ENCODE measurements at regions not wholly inside any gene's neighbourhood (a gene's known extent, or its start where the extent isn't known, plus 50 kb on each side); places are given as distances from the start of the nearest gene placed in this dataset.

DNA sequence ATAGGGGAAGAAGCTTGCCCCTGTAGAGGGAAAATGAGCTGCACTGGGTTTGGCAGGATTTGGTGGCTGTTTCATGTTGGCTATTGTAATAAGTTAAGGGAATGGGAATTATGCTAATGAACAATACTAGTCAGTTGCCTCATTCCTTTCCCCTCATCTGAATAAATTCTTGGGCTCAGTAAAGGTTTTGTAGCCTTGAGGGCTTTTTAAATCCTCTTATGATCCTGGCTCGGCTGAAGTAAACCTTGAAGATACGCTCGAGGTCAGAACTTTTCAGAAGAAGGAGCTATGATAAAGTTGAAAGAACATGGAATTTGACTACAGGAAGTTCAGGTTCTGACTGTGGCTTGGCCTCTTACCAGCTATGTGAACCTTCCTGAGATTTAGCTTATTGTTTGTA, 448.7 kb downstream of the RAB38 start:
- Histone ChIP-seq H3K27me3 (ENCODE audit: low read length) (no peaks in the 10 kb centered on the region), H4K20me1 (ENCODE audit: low read length) (no peaks in the 10 kb centered on the region), H3K79me2 (ENCODE audit: low read length) (no peaks in the 10 kb centered on the region), H3K27ac (ENCODE audit: low read length) (no peak overlapping the region), H3K36me3 (ENCODE audit: low read depth, low read length) (no peaks in the 10 kb centered on the region), H3K9ac (ENCODE audit: low read length) (no peak overlapping the region), H3K4me2 (ENCODE audit: low read length) (peak overlapping the region; percentile 33; the same call in 1 of the 2 replicates), H3K9me3 (ENCODE audit: low read length) (no peaks in the 10 kb centered on the region), H3K9me2 (replicated peaks; ENCODE audit: low read length) (no peaks in the 10 kb centered on the region), H3K4me1 (ENCODE audit: insufficient read depth, low read length) (peaks cover 11% of the 10 kb centered on the region), H3K4me3 (ENCODE audit: low read length) (no peak overlapping the region), H3F3A (ENCODE audit: low read length, unreplicated experiment) (no peaks in the 10 kb centered on the region), H2AFZ (ENCODE audit: low read length) (0 out of 2 replicates have a peak overlapping the region, but pooled peaks have one; percentile 36)
- TF ChIP-seq, protein P1, sequence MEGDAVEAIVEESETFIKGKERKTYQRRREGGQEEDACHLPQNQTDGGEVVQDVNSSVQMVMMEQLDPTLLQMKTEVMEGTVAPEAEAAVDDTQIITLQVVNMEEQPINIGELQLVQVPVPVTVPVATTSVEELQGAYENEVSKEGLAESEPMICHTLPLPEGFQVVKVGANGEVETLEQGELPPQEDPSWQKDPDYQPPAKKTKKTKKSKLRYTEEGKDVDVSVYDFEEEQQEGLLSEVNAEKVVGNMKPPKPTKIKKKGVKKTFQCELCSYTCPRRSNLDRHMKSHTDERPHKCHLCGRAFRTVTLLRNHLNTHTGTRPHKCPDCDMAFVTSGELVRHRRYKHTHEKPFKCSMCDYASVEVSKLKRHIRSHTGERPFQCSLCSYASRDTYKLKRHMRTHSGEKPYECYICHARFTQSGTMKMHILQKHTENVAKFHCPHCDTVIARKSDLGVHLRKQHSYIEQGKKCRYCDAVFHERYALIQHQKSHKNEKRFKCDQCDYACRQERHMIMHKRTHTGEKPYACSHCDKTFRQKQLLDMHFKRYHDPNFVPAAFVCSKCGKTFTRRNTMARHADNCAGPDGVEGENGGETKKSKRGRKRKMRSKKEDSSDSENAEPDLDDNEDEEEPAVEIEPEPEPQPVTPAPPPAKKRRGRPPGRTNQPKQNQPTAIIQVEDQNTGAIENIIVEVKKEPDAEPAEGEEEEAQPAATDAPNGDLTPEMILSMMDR (conservative IDR thresholded peaks at IDR 0.05; ENCODE audit: low read depth, low read length): no peak
- TF ChIP-seq EZH2phosphoT487 (IDR thresholded peaks at IDR 0.05; ENCODE audit: borderline replicate concordance, low read length): no peak
- no peak for TF ChIP-seq EZH2 (IDR thresholded peaks at IDR 0.05; ENCODE audit: low read length, unreplicated experiment)
- CTCF ChIA-PET: interaction anchor here (0.7 to 1.1 kb wide), 3 partner anchors 38 to 289 kb away, joined by 3 to 6 read pairs (median 3); no protein-coding TSS in a partner anchor
- ATAC-seq (peak; percentile 30), DNase-seq (peak; percentile 55)
- intact Hi-C loops (cut with micrococcal nuclease): no loop called here
- no TSS peak for BruUV-seq (replicated peaks)
- POLR2A ChIA-PET (ENCODE audit: unreplicated experiment): interaction anchor here (0.7 kb wide), 1 partner anchor 689 kb away, joined by 3 read pairs; no protein-coding TSS in a partner anchor

DNA sequence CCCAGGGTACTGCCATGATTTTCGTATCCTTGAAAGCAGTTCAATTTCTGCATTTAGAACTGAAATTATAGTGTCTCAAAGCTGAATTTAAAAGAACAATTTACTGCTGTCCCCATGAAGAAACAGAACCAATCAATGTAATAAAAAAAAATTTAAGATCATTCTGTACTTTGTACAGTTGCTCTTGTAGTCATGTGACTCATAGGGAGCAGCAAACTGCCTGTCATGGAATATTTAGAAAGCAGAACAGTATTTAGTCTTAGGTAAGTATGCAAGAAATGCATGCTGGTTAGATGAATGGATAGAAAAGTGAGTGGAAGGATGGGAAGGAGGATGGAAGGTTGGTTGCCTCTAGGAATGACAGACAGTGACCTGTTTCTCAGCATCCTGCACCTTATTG, 450.9 kb downstream of the RAB38 start:
- no TSS peak for BruUV-seq (replicated peaks)
- H3K36me3 ChIP-seq (ENCODE audit: low read depth, low read length): no peaks in the 10 kb centered on the region
- CTCF ChIA-PET: no interaction called here

More for the DNA sequence above, 450.9 kb downstream of the RAB38 start:
- no peaks in the 10 kb centered on the region for H4K20me1 ChIP-seq (ENCODE audit: low read length)
- no peaks in the 10 kb centered on the region for H3K9me3 ChIP-seq (ENCODE audit: low read length)
- no peak overlapping the region for H3K9ac ChIP-seq (ENCODE audit: low read length)
- H3K4me1 ChIP-seq (ENCODE audit: insufficient read depth, low read length): peaks cover 11% of the 10 kb centered on the region
- intact Hi-C loops (cut with micrococcal nuclease): loop anchor here (2.0 to 5.0 kb wide), 2 partner anchors 558 to 820 kb away; no protein-coding TSS in a partner anchor
- no peak overlapping the region for H3K4me2 ChIP-seq (ENCODE audit: low read length)
- no peak overlapping the region for H2AFZ ChIP-seq (ENCODE audit: low read length)
- H3K4me3 ChIP-seq (ENCODE audit: low read length): no peak overlapping the region
- no peak for DNase-seq
- no peaks in the 10 kb centered on the region for H3K79me2 ChIP-seq (ENCODE audit: low read length)
- no peaks in the 10 kb centered on the region for H3K27me3 ChIP-seq (ENCODE audit: low read length)
- H3K27ac ChIP-seq (ENCODE audit: low read length): no peak overlapping the region
- no peaks in the 10 kb centered on the region for H3K9me2 ChIP-seq (replicated peaks; ENCODE audit: low read length)
- H3F3A ChIP-seq (ENCODE audit: low read length, unreplicated experiment): no peaks in the 10 kb centered on the region
- TF ChIP-seq EZH2phosphoT487 (IDR thresholded peaks at IDR 0.05; ENCODE audit: borderline replicate concordance, low read length): no peak
- no peak for TF ChIP-seq EZH2 (IDR thresholded peaks at IDR 0.05; ENCODE audit: low read length, unreplicated experiment)
- TF ChIP-seq, protein P1 (conservative IDR thresholded peaks at IDR 0.05; ENCODE audit: low read depth, low read length): no peak
- POLR2A ChIA-PET (ENCODE audit: unreplicated experiment): no interaction called here
- ATAC-seq: no peak

Measured in PC-3 (cell line).